ENCODE measurements at regions not wholly inside any gene's neighbourhood (a gene's known extent, or its start where the extent isn't known, plus 50 kb on each side); places are given as distances from the start of the nearest gene placed in this dataset.

- no peak overlapping the region for H3K4me3 ChIP-seq (ENCODE audit: control insufficient read depth, low read depth, low read length)
- TF ChIP-seq CTCF (conservative IDR thresholded peaks at IDR 0.05; ENCODE audit: control insufficient read depth, insufficient read depth, low read depth, low read length), result no peak
- DNase-seq (ENCODE audit: low read depth), result no peak
Measured at GRCh38 chr9:31445357-31445756, 939.1 kb upstream of the ACO1 start.

GRCh38 chr9:31445960-31446359 is 938.5 kb upstream of the ACO1 start:
- no peak overlapping the region for H3K4me3 ChIP-seq (ENCODE audit: control insufficient read depth, low read depth, low read length)
- no peak for TF ChIP-seq CTCF (conservative IDR thresholded peaks at IDR 0.05; ENCODE audit: control insufficient read depth, insufficient read depth, low read depth, low read length)
- no peak for DNase-seq (ENCODE audit: low read depth)

GRCh38 chr9:31467075-31467474 is 917.4 kb upstream of the ACO1 start:
- no peak for TF ChIP-seq CTCF (conservative IDR thresholded peaks at IDR 0.05; ENCODE audit: control insufficient read depth, insufficient read depth, low read depth, low read length)
- H3K4me3 ChIP-seq (ENCODE audit: control insufficient read depth, low read depth, low read length), result no peak overlapping the region
- DNase-seq (ENCODE audit: low read depth), result no peak

GRCh38 chr9:31470051-31470450 is 914.4 kb upstream of the ACO1 start:
- DNase-seq (ENCODE audit: low read depth), result no peak
- TF ChIP-seq CTCF (conservative IDR thresholded peaks at IDR 0.05; ENCODE audit: control insufficient read depth, insufficient read depth, low read depth, low read length), result no peak
- H3K4me3 ChIP-seq (ENCODE audit: control insufficient read depth, low read depth, low read length), result no peak overlapping the region

- H3K4me3 ChIP-seq (ENCODE audit: control insufficient read depth, low read depth, low read length), result no peak overlapping the region
- no peak for DNase-seq (ENCODE audit: low read depth)
- TF ChIP-seq CTCF (conservative IDR thresholded peaks at IDR 0.05; ENCODE audit: control insufficient read depth, insufficient read depth, low read depth, low read length), result no peak
Measured at GRCh38 chr9:31471010-31471409, 913.4 kb upstream of the ACO1 start.

- no peak overlapping the region for H3K4me3 ChIP-seq (ENCODE audit: control insufficient read depth, low read depth, low read length)
- TF ChIP-seq CTCF (conservative IDR thresholded peaks at IDR 0.05; ENCODE audit: control insufficient read depth, insufficient read depth, low read depth, low read length), result no peak
- DNase-seq (ENCODE audit: low read depth), result no peak
Measured at GRCh38 chr9:31486630-31487029, 897.8 kb upstream of the ACO1 start.

- no peak overlapping the region for H3K4me3 ChIP-seq (ENCODE audit: control insufficient read depth, low read depth, low read length)
- TF ChIP-seq CTCF (conservative IDR thresholded peaks at IDR 0.05; ENCODE audit: control insufficient read depth, insufficient read depth, low read depth, low read length), result no peak
- DNase-seq (ENCODE audit: low read depth), result no peak
Measured at GRCh38 chr9:31490551-31491106, 893.8 kb upstream of the ACO1 start.
